Anterior cingulate cortex (tissue), 58 donors: ENCODE measurements at regions not wholly inside any gene's neighbourhood (a gene's known extent, or its start where the extent isn't known, plus 50 kb on each side); places are given as distances from the start of the nearest gene placed in this dataset.

Experiments
- DNase-seq, 58 donors: peaks; one replicate each; lab custom pipeline; 2025; lab: John Stamatoyannopoulos, UW

DNA sequence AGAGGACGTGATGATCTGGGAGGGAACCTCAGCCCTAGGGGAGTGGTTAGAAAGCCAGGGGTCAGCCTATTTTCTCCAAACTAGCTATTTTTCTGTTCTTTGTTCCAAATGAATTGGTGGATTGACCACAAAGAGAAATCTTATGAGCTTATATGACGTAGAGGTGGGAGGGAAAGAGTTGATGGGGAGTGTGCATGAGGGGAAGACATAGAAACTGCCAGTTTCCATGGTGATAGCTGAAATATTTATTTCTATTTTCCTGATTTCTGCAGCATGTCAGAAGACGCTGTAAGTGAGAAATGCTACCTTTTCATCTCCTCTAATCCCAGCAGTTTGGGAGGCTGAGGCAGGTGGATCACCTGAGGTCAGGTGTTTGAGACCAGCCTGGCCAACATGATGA lies 51.4 kb upstream of the CISTR start:
- DNase-seq: no peak

DNA sequence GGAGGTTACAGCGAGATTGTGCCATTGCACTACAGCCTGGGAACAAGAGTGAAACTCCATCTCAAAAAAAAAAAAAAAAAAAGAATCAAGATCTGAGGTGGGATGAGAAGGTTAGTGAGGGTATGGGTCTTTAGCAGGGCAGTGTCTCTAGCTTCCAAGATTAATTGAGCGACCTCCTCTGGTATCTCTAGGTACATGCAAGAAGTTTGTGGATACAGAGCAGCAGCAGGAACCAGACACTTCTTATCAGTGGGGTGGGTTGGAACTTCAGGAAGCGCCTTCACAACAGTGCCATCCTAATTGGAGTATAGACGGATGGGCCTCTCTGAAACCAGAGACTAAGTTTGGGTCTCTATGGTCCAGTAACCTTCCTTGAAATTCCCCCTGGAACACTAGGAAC lies 51.9 kb upstream of the CISTR start:
- DNase-seq: no peak

DNA sequence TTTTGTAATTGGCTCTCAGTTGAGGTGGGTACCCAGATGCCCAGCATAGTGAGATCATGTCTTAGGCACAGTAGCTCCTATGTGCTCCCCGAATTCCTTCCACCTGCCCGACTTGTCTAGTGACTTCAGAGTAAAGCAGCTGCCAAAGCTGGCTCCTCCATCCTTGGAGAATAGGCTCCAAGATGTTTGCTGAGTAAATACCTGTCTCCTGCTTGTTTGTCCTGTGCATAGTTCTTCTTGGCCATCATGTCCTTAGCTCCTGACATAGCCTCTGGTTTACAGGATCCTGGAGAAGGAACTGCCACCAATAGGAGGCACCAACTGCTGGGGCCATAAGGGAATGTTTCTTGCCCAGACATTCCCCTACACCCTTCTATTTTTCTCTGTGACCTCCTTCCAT lies 52.6 kb upstream of the CISTR start:
- no peak for DNase-seq

DNA sequence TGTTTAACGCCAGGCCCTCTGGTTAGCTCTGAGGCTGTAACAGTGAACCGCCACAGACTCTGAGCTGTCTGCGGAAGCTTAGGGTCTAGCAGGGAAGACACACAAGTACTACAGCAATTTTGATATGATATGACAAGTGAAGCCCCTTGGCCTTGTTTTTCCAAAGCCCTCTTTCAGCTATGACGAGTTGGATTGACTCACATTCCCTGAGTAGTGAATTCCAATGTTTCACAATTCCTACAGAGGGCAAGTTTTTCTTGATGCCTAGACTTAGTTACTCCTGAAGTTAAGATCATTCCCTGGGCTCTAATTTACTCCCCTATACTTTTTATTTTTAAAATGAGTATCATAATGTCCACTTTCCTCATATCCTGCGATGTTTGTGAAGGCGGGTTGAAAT lies 53.3 kb upstream of the CISTR start:
- DNase-seq: no peak

DNA sequence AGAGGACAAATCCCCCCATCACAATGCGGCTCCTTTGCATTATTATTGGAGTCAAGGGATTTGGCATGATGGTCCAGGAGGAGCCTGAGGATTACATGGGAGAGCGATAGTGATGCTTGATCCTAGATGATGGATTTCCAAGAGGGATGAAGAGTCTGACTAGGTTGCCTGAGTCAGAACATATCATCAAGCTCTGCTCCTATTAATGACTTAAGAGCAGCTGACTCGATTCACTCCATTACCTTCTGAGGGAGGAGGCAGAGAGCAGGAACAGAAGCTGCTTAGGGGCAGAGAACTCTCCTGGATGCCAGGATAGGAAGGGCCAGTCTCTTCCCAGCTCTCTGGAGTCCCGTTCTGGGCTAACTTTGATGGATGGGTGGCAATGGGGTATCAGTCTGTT lies 54.0 kb upstream of the CISTR start:
- no peak for DNase-seq

DNA sequence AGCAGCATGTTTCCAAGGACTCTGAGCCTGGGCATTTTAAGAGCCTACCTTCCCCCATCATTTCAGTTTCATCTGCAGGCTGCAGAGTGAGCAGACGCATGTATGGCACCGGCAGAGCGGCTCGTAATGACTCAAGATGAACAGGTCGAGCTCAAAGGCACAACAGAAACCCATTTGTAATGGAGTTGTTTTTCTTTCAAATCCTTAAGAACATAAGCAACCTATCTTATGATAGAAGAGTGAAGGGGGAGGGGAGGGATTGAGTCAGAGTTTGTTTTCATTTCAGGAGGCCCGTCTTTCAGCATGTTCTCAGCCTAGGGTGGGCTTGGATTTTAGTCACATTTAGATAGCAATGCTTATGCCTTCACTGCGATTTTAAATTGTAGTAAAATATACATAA lies 54.9 kb upstream of the CISTR start:
- peak in 3 of 58 donors; percentile 5 to 6 (median 5) for DNase-seq

DNA sequence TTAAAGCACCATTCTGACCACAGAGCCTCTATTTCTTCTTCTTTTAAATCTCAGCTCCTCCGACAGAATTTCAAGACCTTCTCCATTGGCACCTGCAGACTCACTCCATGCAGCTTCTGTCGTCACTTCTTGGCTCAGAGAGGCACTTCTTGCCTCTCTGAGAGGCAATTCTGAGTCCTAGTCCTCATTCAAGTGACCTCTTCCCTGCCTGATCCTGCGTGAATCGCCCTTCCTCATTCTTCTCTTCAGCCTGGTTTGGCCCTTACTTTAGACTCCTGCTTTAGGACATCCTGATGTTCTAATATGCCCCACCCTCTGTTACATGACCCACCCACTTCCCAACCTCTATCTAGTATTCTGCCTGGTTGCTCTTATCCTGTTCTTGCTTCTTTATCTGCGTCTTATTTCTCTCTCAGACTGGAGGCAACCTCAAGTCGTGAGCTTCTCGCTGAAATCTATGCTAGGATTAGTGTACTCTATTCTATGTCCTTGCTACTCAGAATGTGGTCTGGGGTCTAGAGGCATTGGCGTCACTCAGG lies 55.6 kb upstream of the CISTR start:
- DNase-seq: no peak

DNA sequence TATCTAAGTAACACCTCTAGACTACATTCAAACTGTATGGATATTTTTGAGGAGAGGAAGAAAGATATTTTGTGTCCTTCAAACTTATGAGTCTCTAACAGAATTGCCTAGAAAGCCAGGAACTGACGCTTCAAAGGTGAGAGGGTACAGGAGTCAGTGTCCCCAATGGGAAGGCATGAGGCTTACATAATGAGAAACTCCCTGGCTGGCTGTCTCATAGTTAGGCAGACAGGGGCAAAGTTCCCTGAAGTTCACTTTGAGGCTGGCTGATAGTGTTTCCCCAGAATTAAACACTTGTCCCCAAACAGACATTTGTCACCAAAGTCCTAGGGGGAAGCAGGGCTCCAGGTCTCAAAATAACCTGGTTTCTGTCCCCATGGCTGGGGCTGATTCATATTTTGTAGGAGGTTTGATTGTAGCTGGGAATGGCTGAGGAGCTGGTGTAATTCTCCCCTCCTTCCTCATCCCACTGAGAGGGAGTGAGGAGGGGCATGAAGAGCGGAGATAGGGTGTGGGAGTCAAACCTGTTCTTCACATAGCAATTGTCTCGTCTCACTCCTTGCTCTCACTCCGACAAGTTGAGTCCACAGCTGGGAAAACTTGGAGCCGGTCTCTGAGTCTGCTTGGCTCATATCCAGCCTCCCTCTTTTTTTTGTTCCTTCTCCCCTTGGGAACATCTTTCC lies 56.4 kb upstream of the CISTR start:
- peak in 1 of 58 donors; percentile 20 for DNase-seq

DNA sequence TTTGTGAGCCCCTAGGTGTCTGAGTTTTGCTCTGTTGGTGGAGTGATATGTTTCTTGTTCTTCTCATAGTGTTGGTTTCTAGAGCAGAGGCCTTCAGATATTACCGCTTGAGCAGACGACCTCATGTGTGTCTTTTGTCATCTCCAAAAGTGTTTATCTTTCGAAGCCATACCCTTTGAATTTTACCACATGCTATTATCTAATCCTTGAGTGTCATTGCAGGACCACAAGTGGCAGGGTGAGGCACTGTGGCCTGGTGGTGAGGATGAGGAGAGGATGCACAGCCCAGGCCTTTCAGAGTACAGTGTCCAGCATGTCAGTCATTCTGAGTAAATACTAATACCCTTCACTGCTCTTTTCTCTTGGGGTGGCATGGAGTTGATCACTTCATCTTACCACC lies 57.2 kb upstream of the CISTR start:
- DNase-seq: no peak

DNA sequence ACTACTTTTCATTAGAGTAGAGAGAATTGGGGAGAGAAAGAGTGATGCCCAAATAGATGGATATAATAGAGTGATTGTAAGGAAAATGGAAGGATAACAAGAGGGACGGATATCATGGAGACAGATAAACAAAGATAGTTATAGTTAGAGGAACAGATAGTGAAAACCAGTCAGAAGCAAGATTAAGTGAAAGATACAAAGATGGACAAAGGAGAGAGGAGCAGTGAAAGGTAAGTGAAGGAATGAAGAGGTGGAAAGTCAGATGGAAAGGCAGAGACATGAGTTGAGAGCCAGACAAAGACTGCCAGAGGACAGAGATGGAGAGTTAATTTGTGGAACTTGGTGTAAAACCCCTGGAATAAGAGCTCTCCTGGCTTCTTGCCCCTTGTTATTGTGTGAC lies 59.2 kb upstream of the CISTR start:
- no peak for DNase-seq

DNA sequence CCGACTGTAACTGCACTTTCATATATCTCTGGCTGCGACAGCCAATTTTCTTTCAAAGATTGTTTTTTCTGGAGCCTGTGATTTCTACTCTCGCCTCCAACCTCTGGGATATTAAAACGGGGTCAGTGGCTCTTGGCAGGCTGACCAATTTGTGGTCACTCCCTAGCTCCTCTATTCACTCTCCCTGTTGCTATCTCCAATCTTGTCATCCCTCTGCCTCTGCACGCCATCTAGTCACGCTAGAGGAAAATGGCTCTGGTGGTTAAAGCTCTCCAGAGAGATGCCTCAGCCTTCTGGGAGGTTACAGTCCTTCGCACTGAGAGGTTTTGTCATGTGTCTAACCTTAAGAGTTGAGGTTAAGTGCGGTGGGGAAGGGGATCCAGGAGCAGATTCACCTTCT lies 59.8 kb upstream of the CISTR start:
- DNase-seq: no peak

DNA sequence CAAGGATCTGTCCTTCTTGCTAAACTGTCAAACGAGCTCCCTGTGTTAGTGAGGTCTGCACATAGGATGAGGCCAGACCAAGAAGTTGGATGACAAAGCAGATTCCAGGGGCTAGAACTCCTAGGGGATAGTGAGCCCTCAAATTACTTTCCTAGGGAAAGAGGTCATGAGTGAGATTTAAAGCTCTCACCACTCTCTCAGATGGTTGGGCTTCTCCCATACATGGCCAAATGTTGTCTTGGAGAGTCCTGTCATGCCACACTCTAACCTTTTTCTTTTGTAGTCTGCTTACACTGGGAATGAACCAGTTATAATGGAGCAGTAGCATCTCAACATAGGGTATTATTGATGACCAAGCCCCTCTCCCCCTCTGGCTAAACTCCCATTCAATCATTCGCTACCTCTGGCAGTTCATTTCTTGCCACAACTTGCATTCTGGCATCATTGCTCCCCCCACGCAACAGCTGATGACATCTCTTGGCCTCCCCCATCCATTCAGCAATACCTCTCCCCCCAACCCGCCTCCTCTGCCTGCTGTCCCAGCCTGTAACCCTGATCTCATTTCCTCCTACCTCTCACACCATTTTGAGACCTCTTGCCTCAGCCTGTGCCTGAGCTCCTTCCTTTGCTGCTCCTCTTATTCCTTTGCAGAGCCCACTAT lies 64.7 kb upstream of the CISTR start:
- DNase-seq: no peak

DNA sequence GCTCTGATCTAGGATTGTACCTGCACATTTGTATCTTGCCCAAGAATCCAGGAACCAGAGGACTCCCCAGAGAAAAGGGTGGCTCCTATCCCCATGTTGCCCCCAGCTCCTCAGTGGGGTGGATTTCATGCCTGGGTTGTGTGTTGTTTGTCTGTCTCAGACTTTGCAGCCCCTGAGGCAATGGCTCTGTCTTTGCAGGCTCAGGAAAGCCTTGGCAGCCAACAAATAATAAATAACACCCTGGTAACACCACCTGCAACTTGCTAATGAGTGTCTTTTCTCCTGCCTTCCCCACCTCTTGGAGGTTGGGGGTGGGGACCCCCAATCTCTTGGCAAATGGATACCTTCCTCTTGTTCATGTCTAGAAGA lies 65.2 kb upstream of the CISTR start:
- no peak for DNase-seq

DNA sequence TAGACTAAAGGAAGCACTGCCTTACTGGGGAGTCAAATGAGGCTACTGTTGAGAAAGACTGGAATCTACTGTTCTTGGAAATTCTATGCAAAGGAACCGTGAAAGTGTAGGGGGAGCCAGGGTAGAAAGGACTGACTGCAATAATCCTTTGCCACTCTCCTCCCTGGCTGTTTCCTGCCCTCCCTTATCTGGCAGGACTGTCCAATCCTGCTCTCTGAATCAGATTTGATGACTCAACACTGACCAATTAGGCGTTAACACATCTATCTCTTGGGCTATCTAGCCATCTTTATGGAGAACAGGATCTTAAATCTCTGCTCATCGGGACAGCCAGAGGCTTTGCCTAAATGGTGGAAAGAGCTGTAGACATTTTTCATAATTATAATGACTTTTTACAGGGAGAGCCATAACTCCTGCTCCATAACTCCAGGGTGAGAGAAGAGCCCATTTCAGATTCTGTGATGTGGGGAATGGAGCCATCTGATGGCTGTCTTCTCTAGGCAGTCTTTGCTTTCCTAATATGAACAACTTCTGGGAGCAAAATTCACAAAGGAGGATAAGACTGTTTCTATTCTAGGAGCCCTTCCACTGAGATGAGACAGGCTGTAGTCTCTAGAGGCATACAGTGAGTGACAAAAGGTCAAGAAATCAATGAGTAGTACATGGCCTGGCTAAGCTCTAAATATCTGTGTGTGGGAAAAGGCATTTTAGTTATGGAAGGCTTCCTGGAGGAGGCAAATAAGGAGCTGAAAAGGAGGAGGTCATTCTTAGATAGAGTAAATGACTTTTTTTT lies 68.9 kb upstream of the CISTR start:
- no peak for DNase-seq

DNA sequence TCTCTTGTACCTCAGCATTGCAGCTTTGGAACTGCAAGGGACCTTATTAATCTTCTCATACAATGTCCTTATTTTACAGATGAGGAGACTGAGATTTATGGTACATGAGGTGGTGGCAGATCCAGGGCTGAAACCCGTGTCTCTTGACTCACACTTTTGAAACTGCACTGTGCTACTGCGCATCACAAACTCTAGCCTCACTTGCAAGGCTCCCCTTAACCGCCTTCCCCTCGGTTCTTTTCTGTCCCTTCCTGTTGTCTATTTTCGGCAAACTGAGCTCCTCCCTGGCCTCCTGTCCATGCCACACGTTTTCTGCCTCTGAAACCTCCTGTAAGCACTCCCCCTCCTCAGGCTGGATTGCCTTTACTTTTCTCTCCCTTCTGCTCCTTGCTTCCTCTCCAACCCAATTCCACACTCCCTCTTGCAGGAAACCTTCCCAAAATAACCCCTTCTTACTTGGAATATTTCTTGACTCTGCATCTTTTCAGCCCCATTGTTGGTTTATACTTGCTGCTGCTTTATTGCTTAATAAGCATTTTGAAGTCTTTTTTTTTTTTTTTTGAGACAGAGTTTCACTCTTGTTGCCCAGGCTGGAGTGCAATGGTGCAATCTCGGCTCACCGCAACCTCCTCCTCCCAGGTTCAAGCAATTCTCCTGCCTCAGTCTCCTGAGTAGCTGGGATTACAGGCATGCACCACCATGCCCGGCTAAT lies 72.4 kb upstream of the CISTR start:
- no peak for DNase-seq

DNA sequence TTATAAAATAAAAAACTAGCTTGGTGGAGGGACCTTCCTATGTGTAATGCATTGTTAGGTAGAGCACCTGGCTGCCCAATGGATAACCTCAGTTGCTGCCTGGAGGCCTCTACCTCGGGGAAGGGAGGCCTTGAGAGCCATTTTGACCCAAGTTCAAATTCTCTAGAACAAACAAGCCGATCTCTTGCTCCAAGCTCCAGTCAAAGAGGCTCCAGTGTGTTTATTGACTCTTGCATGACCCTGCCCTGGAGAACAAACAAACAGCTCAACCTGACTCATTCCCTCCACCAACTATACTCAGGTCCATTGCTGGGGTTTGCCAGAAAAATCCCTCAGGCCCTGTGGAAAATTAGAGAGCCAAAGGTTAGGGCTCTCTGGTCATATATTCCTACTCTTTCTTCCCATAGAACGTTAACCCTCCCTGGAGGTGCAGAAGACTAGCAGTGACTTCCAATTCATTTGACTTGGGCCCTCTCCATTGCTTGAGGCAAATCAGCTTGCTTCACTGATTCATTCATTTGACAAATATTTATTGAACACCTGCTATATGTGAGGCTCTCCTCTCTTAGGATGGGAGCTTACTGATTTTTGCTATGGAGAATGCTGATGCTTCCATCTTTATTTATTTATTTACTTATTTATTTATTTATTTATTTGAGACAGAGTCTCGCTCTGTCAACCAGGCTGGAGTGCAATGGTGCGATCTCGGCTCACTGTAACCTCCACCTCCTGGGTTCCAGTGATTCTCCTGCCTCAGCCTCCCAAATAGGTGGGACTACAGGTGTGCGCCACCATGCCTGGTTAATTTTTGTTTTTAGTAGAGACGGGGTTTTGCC lies 73.7 kb upstream of the CISTR start:
- DNase-seq: no peak

DNA sequence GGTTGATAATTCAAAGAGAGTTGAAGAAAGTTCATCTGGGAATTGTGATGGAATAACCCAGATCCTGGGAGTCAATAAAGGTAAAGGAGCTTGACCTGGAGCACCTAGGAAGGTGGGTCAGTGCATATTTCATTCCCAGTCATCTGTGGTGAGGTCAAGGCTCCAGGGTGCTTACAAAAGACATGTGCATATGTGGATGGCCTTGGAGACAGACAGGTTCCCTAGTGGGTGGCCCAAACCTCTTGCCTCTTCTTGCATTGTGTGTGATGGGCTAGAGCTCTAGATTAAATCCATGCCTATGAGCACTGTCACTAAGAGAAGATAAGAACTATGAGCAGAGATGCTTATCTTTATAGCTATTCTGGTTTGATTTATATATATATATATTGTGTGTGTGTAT lies 75.5 kb upstream of the CISTR start:
- no peak for DNase-seq

DNA sequence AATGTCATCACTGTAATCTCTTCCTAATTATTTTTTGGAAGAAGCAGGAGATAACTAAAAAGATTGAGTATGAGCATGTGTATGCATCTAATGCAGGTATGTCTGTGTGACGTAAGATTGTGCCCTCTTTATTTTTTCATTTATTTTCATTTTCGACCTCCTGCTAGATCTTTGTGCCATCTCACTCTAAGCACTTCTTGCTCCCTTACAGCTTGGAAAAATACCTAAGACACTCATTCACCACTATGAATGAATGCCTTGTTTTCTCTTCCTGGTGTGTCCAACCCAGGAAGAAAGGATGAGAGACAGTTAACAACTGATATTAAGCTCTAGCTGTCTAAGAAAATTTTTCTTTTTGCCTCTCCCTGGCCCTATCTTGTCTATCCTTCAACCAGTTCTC lies 76.8 kb upstream of the CISTR start:
- no peak for DNase-seq

DNA sequence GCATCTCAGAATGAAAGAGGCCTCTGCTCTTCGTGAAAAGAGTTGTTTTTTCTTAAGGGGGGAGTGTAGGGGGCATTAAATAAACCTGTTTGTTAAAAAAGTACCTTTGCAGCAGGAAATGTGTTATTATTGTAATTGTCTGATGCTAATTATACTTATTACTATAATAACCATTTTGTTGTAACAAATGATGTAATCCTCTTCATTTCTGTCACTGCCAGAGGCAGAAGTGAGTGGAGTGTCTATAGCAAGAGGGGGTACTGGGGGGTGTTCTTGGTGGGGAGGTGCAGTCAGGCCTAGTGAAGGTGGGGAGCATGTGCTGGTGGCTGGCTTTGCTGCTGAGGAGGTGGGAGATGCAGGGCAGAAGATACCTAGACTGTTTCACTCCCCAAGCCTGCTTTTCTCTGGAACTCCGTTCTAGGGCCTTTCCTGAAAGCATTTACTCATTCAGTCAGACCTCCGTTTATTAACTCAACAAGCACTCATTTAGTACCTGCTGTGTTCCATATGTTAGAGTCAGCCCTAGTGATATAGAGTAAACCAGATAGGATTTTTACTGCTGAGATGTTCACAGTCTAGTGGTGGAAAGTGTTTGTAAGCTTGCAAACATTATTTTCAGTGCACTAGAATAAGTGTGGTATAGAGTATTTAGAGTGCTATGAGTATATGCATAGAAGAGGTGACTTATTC lies 77.5 kb upstream of the CISTR start:
- no peak for DNase-seq
